Ovary (tissue), 7 donors: ENCODE measurements at regions not wholly inside any gene's neighbourhood (a gene's known extent, or its start where the extent isn't known, plus 50 kb on each side); places are given as distances from the start of the nearest gene placed in this dataset.

Source experiments
- DNase-seq, 5 donors: peaks; one replicate each; pipeline ENCODE4 v3.0.0-alpha.2; 2019 to 2020
- H3K27ac ChIP-seq, 2 donors: fragments of 200-600 bp; one replicate each; pipeline versions ENCODE4 v1.5.1 to v1.8.0; 2019 to 2022
- H3K27me3 ChIP-seq: fragments of 200-600 bp; one replicate; pipeline ENCODE4 v1.8.0; 2022
- H3K36me3 ChIP-seq: fragments of 200-600 bp; sonication (generic); one replicate; pipeline ENCODE4 v1.5.1; 2019
- H3K4me1 ChIP-seq: one replicate; pipeline ENCODE4 v1.8.1; 2013; ENCODE audit warnings: mild to moderate bottlenecking, moderate library complexity; ENCODE audit not compliant: insufficient read depth
- H3K4me3 ChIP-seq: fragments of 200-600 bp; sonication (generic); one replicate; pipeline ENCODE4 v1.5.1; 2017
- H3K9me3 ChIP-seq, 2 donors: fragments of 200-600 bp in 1 of 2; sonication (generic) in 1 of 2; one replicate each; pipeline versions ENCODE4 v1.5.1 to v1.8.1; 2013 to 2019; ENCODE audit warnings: mild to moderate bottlenecking in 1 of 2, moderate library complexity in 1 of 2
- CTCF ChIP-seq, 3 donors: fragments of 450-650 bp in 2 of 3; fragments of 200-600 bp in 1 of 3; IDR thresholded peaks; one replicate each; pipeline versions ENCODE4 v1.5.1 to v1.8.0; 2016 to 2022; ENCODE audit warnings: antibody characterized with exemption in 3 of 3, mild to moderate bottlenecking in 1 of 3
- EP300 ChIP-seq: sonication (generic); formaldehyde crosslinking; IDR thresholded peaks from one replicate; pipeline ENCODE4 v1.6.1; 2017; ENCODE audit warnings: antibody characterized with exemption
- POLR2A ChIP-seq: fragments of 450-650 bp; IDR thresholded peaks from one replicate; pipeline ENCODE4 v1.6.1; 2017; ENCODE audit warnings: antibody characterized with exemption, mild to moderate bottlenecking, moderate library complexity
- whole genome bisulfite sequencing, 3 donors: extraction: QIAGEN DNeasy Blood & Tissue Kit in 1 of 3; methylation state at CpG; one replicate each; pipeline versions ENCODE4 v1.1.5 to v1.1.7; 2013 to 2017; 5-methylcytosine and 5-hydroxymethylcytosine counted together
- intact Hi-C, 4 donors: fragments of 100-400 bp; cut with DNase I; formaldehyde crosslinking; loops; one replicate each; pipeline versions ENCODE4 v1.11.0 to v1.15.1; 2022 to 2023
- donor health status: DM: no; HTN: no; CAD: no; lungs with moderate emphysema.
- donor health status: DM: no; HTN: no; CAD: no.
- donor health status: Bipolar disorder and iron deficiency.
- donor health status: DM: no; HTN: no; CAD: no.
- donor health status: DM: yes; HTN: yes; CAD: no.

GRCh38 chr5:5885782-5886181 is 463.3 kb downstream of the ICE1 start:
- intact Hi-C loops, result loop anchor here in 1 of 4 donors (10.0 kb wide), 1 partner anchor 391 kb away; no protein-coding TSS in a partner anchor
- TF ChIP-seq CTCF (IDR thresholded peaks at IDR 0.05) (no peak), POLR2A (no peak), EP300 (no peak)
- H3K27ac ChIP-seq, result no peak overlapping the region
- no peaks in the 10 kb centered on the region for H3K36me3 ChIP-seq
- H3K4me3 ChIP-seq, result no peak overlapping the region
- 78 to 87% (median 80%) methylated on average over 8 of the region's 8 CpGs for WGBS, 3 donors
- DNase-seq, result no peak
- H3K4me1 ChIP-seq, result no peaks in the 10 kb centered on the region
- no peaks in the 10 kb centered on the region for H3K9me3 ChIP-seq
- no peaks in the 10 kb centered on the region for H3K27me3 ChIP-seq

- TF ChIP-seq EP300, result no peak
- TF ChIP-seq POLR2A, result no peak
- TF ChIP-seq CTCF (IDR thresholded peaks at IDR 0.05), result no peak
- intact Hi-C loops, result loop anchor here in 1 of 4 donors (10.0 kb wide), 1 partner anchor 390 kb away; no protein-coding TSS in a partner anchor
- Histone ChIP-seq H3K4me3 (no peak overlapping the region), H3K36me3 (no peaks in the 10 kb centered on the region), H3K9me3 (no peaks in the 10 kb centered on the region), H3K27me3 (no peaks in the 10 kb centered on the region), H3K4me1 (no peaks in the 10 kb centered on the region), H3K27ac (no peak overlapping the region)
- 86 to 95% (median 89%) methylated on average over 5 of the region's 5 CpGs for WGBS, 3 donors
- no peak for DNase-seq
These were observed 462.1 kb downstream of the ICE1 start for GRCh38 chr5:5884593-5884992.

GRCh38 chr5:5883562-5883961 is 461.1 kb downstream of the ICE1 start:
- DNase-seq, result no peak
- Histone ChIP-seq H3K4me1 (no peaks in the 10 kb centered on the region), H3K27ac (no peak overlapping the region), H3K36me3 (no peaks in the 10 kb centered on the region), H3K9me3 (no peaks in the 10 kb centered on the region), H3K4me3 (no peak overlapping the region), H3K27me3 (no peaks in the 10 kb centered on the region)
- intact Hi-C loops, result loop anchor here in 1 of 4 donors (10.0 kb wide), 1 partner anchor 389 kb away; no protein-coding TSS in a partner anchor
- WGBS, 3 donors, result 75 to 83% (median 82%) methylated on average over 5 of the region's 5 CpGs
- no peak for TF ChIP-seq EP300
- no peak for TF ChIP-seq CTCF (IDR thresholded peaks at IDR 0.05)
- no peak for TF ChIP-seq POLR2A

GRCh38 chr5:5883146-5883545 is 460.7 kb downstream of the ICE1 start:
- H3K27ac ChIP-seq, result no peak overlapping the region
- 85 to 92% (median 85%) methylated on average over 5 of the region's 5 CpGs for WGBS, 3 donors
- no peaks in the 10 kb centered on the region for H3K9me3 ChIP-seq
- no peak for TF ChIP-seq CTCF (IDR thresholded peaks at IDR 0.05)
- TF ChIP-seq POLR2A, result no peak
- no peak for TF ChIP-seq EP300
- H3K27me3 ChIP-seq, result no peaks in the 10 kb centered on the region
- no peaks in the 10 kb centered on the region for H3K36me3 ChIP-seq
- no peak for DNase-seq
- H3K4me1 ChIP-seq, result no peaks in the 10 kb centered on the region
- no peak overlapping the region for H3K4me3 ChIP-seq
- intact Hi-C loops, result loop anchor here in 1 of 4 donors (10.0 kb wide), 1 partner anchor 388 kb away; no protein-coding TSS in a partner anchor
